GM23338 (cell line): ENCODE measurements at regions not wholly inside any gene's neighbourhood (a gene's known extent, or its start where the extent isn't known, plus 50 kb on each side); places are given as distances from the start of the nearest gene placed in this dataset.

Experiments used
- CREB1 ChIP-seq: fragments of 250-450 bp; sonication (Bioruptor Pico); IDR thresholded peaks from 2 replicates; pipeline ENCODE4 v1.5.0; 2020; ENCODE audit warnings: low read depth, mild to moderate bottlenecking, moderate library complexity
- CTCF ChIP-seq, 2 experiments: fragments of 200-600 bp in 1 of 2; sonication (generic) in 1 of 2; conservative IDR thresholded peaks; 2 replicates each; pipeline versions ENCODE4 v1.5.1 to v1.6.1; 2016 to 2017; ENCODE audit warnings: antibody characterized with exemption in 2 of 2, low read depth in 2 of 2, mild to moderate bottlenecking in 2 of 2, moderate library complexity in 1 of 2
- EZH2 ChIP-seq: fragments of 200-600 bp; sonication (generic); IDR thresholded peaks from one replicate; pipeline ENCODE4 v1.8.0; 2017; ENCODE audit warnings: antibody characterized with exemption, mild to moderate bottlenecking, low read depth; ENCODE audit not compliant: unreplicated experiment
- EZH2phosphoT487 ChIP-seq: fragments of 200-600 bp; sonication (generic); IDR thresholded peaks from one replicate; pipeline ENCODE4 v1.8.1; 2018; ENCODE audit warnings: antibody characterized with exemption; ENCODE audit not compliant: unreplicated experiment
- JUNB ChIP-seq: IDR thresholded peaks from one replicate; pipeline ENCODE4 v1.6.1; 2016; ENCODE audit warnings: antibody characterized with exemption; ENCODE audit not compliant: unreplicated experiment
- POLR2AphosphoS5 ChIP-seq: IDR thresholded peaks from 2 replicates; pipeline ENCODE4 v1.6.1; 2016; ENCODE audit warnings: antibody characterized with exemption, low read depth
- ZNF114 ChIP-seq: fragments of 250-450 bp; sonication (Bioruptor Pico); IDR thresholded peaks from 2 replicates; pipeline ENCODE4 v1.5.0; 2020; ENCODE audit warnings: mild to moderate bottlenecking, moderate library complexity
- TF ChIP-seq, protein P1 (sequence below): IDR thresholded peaks from one replicate; pipeline ENCODE4 v1.6.1; 2018; ENCODE audit warnings: antibody characterized with exemption; ENCODE audit not compliant: unreplicated experiment
- TF ChIP-seq, protein P2 (sequence below): IDR thresholded peaks from 2 replicates; pipeline ENCODE4 v1.6.1; 2016; ENCODE audit warnings: antibody characterized with exemption

- no peak for TF ChIP-seq CTCF (conservative IDR thresholded peaks at IDR 0.05; ENCODE audit: low read depth in 2 of 2)
- no peak for TF ChIP-seq POLR2AphosphoS5
- no peak for TF ChIP-seq EZH2phosphoT487
- TF ChIP-seq, protein P1, sequence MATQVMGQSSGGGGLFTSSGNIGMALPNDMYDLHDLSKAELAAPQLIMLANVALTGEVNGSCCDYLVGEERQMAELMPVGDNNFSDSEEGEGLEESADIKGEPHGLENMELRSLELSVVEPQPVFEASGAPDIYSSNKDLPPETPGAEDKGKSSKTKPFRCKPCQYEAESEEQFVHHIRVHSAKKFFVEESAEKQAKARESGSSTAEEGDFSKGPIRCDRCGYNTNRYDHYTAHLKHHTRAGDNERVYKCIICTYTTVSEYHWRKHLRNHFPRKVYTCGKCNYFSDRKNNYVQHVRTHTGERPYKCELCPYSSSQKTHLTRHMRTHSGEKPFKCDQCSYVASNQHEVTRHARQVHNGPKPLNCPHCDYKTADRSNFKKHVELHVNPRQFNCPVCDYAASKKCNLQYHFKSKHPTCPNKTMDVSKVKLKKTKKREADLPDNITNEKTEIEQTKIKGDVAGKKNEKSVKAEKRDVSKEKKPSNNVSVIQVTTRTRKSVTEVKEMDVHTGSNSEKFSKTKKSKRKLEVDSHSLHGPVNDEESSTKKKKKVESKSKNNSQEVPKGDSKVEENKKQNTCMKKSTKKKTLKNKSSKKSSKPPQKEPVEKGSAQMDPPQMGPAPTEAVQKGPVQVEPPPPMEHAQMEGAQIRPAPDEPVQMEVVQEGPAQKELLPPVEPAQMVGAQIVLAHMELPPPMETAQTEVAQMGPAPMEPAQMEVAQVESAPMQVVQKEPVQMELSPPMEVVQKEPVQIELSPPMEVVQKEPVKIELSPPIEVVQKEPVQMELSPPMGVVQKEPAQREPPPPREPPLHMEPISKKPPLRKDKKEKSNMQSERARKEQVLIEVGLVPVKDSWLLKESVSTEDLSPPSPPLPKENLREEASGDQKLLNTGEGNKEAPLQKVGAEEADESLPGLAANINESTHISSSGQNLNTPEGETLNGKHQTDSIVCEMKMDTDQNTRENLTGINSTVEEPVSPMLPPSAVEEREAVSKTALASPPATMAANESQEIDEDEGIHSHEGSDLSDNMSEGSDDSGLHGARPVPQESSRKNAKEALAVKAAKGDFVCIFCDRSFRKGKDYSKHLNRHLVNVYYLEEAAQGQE: no peak
- no peak for TF ChIP-seq EZH2
- no peak for TF ChIP-seq JUNB
- no peak for TF ChIP-seq CREB1 (CRISPR knock-in tag)
- TF ChIP-seq ZNF114 (CRISPR knock-in tag): no peak
- TF ChIP-seq, protein P2, sequence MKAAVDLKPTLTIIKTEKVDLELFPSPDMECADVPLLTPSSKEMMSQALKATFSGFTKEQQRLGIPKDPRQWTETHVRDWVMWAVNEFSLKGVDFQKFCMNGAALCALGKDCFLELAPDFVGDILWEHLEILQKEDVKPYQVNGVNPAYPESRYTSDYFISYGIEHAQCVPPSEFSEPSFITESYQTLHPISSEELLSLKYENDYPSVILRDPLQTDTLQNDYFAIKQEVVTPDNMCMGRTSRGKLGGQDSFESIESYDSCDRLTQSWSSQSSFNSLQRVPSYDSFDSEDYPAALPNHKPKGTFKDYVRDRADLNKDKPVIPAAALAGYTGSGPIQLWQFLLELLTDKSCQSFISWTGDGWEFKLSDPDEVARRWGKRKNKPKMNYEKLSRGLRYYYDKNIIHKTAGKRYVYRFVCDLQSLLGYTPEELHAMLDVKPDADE: no peak
Observed at GRCh38 chr2:76506538-76506937, 795.8 kb upstream of the GCFC2 start.
